Middle frontal gyrus (tissue), 1 donor: ENCODE measurements at regions not wholly inside any gene's neighbourhood (a gene's known extent, or its start where the extent isn't known, plus 50 kb on each side); places are given as distances from the start of the nearest gene placed in this dataset.

Source experiments
- DNase-seq: peaks from one replicate; pipeline ENCODE4 v3.0.0-alpha.2; 2015; ENCODE audit warnings: low spot score; ENCODE audit errors: extremely low spot score

GRCh38 chr13:34654647-34655046 lies 287.4 kb upstream of the NBEA start:
- DNase-seq, result no peak

- DNase-seq, result no peak
Observed at GRCh38 chr13:34655554-34655953, 286.5 kb upstream of the NBEA start.

GRCh38 chr13:34657716-34658115 lies 284.4 kb upstream of the NBEA start:
- no peak for DNase-seq

- no peak for DNase-seq
Observed at GRCh38 chr13:34667286-34668218, 274.5 kb upstream of the NBEA start.

GRCh38 chr13:34671137-34671536 lies 270.9 kb upstream of the NBEA start:
- peak; percentile 66 for DNase-seq

GRCh38 chr13:34672631-34673030 lies 269.4 kb upstream of the NBEA start:
- DNase-seq, result peak; percentile 41

- no peak for DNase-seq
Observed at GRCh38 chr13:34675626-34676025, 266.4 kb upstream of the NBEA start.

- DNase-seq, result no peak
Observed at GRCh38 chr13:34678154-34678553, 263.9 kb upstream of the NBEA start.

GRCh38 chr13:34681405-34681955 lies 260.6 kb upstream of the NBEA start:
- no peak for DNase-seq

- DNase-seq, result no peak
Observed at GRCh38 chr13:34695063-34695462, 247.0 kb upstream of the NBEA start.

GRCh38 chr13:34696296-34696695 lies 245.8 kb upstream of the NBEA start:
- no peak for DNase-seq

- DNase-seq, result no peak
Observed at GRCh38 chr13:34696741-34697140, 245.3 kb upstream of the NBEA start.

- no peak for DNase-seq
Observed at GRCh38 chr13:34698945-34699344, 243.1 kb upstream of the NBEA start.

- no peak for DNase-seq
Observed at GRCh38 chr13:34700155-34700554, 241.9 kb upstream of the NBEA start.

- no peak for DNase-seq
Observed at GRCh38 chr13:34701919-34702318, 240.2 kb upstream of the NBEA start.

GRCh38 chr13:34708566-34709313 lies 233.3 kb upstream of the NBEA start:
- DNase-seq, result no peak

- DNase-seq, result no peak
Observed at GRCh38 chr13:34719060-34719875, 222.8 kb upstream of the NBEA start.

GRCh38 chr13:34720618-34721017 lies 221.5 kb upstream of the NBEA start:
- DNase-seq, result no peak

GRCh38 chr13:34721631-34722595 lies 220.2 kb upstream of the NBEA start:
- no peak for DNase-seq

- no peak for DNase-seq
Observed at GRCh38 chr13:34722922-34723321, 219.1 kb upstream of the NBEA start.
